ENCODE measurements at regions not wholly inside any gene's neighbourhood (a gene's known extent, or its start where the extent isn't known, plus 50 kb on each side); places are given as distances from the start of the nearest gene placed in this dataset.

- CTCF ChIA-PET (ENCODE audit: low intra/inter-chr PET ratio, low total read pairs): no interaction called here
- no peak overlapping the region for H3K4me3 ChIP-seq (replicated peaks in 1 of 3; ENCODE audit: insufficient read depth in 1 of 3, low read depth in 2 of 3, low read length in 3 of 3)
- no peak overlapping the region for H3K4me2 ChIP-seq (ENCODE audit: low read depth, low read length)
- no peaks in the 10 kb centered on the region for H3K9me3 ChIP-seq (ENCODE audit: low read length)
- no peak overlapping the region for H2AFZ ChIP-seq (ENCODE audit: low read length)
- POLR2A ChIA-PET: no interaction called here
- BruUV-seq (replicated peaks): no TSS peak
- in situ Hi-C loops (cut with HindIII; ENCODE audit: extremely low pct_ligation_motif_present, low pct_unique_long_range_greater_than_20kb) (no loop called here), intact Hi-C loops (cut with micrococcal nuclease; ENCODE audit: unreplicated experiment) (no loop called here)
- DNase-seq (ENCODE audit: low spot score): no peak
- 69% methylated on average over 1 of the region's 3 CpGs for WGBS (ENCODE audit: low lambda C conversion rate)
- FAIRE-seq: no peak
- no peaks in the 10 kb centered on the region for H3K27me3 ChIP-seq (ENCODE audit: control insufficient read depth in 1 of 2, insufficient read depth in 2 of 2, low read length in 2 of 2)
- no peak overlapping the region for H3K9ac ChIP-seq (ENCODE audit: insufficient read depth, low read depth, low read length)
- no peak for ATAC-seq
- H3K4me1 ChIP-seq (ENCODE audit: insufficient read depth, low read length): no peaks in the 10 kb centered on the region
- no peaks in the 10 kb centered on the region for H4K20me1 ChIP-seq (ENCODE audit: insufficient read depth, low read length)
- no peaks in the 10 kb centered on the region for H3K79me2 ChIP-seq (ENCODE audit: insufficient read depth, low read length)
- no peaks in the 10 kb centered on the region for H3K36me3 ChIP-seq (replicated peaks in 1 of 2; ENCODE audit: control insufficient read depth in 1 of 2, insufficient read depth in 2 of 2, low read length in 2 of 2)
- no peak overlapping the region for H3K27ac ChIP-seq (ENCODE audit: extremely low read length, insufficient read depth, low read length)
- no peak for TF ChIP-seq KAT8 (CRISPR knock-in tag; IDR thresholded peaks at IDR 0.05)
- no peak for TF ChIP-seq CEBPB (IDR thresholded peaks at IDR 0.05; ENCODE audit: borderline replicate concordance, low read depth, low read length)
- no peak for TF ChIP-seq ZNF124 (CRISPR knock-in tag; IDR thresholded peaks at IDR 0.05)
- no peak for TF ChIP-seq ZNF773 (CRISPR knock-in tag; IDR thresholded peaks at IDR 0.05; ENCODE audit: borderline replicate concordance)
- no peak for TF ChIP-seq SPEN (CRISPR knock-in tag; IDR thresholded peaks at IDR 0.05; ENCODE audit: low read depth)
- TF ChIP-seq GABPA (IDR thresholded peaks at IDR 0.05; ENCODE audit: low read depth, low read length): no peak
- TF ChIP-seq GABPA (CRISPR knock-in tag; IDR thresholded peaks at IDR 0.05; ENCODE audit: low read depth): no peak
- TF ChIP-seq ZNF891 (CRISPR knock-in tag; IDR thresholded peaks at IDR 0.05): no peak
- no peak for TF ChIP-seq MAF1 (CRISPR knock-in tag; IDR thresholded peaks at IDR 0.05; ENCODE audit: borderline replicate concordance)
- TF ChIP-seq ELK4 (CRISPR knock-in tag; IDR thresholded peaks at IDR 0.05; ENCODE audit: borderline replicate concordance): no peak
- no peak for TF ChIP-seq ZFYVE20 (CRISPR knock-in tag; IDR thresholded peaks at IDR 0.05; ENCODE audit: borderline replicate concordance, low read depth)
- no peak for TF ChIP-seq MED13 (CRISPR knock-in tag; IDR thresholded peaks at IDR 0.05)
- no peak for TF ChIP-seq NFKB2 (CRISPR knock-in tag; IDR thresholded peaks at IDR 0.05; ENCODE audit: borderline replicate concordance)
- TF ChIP-seq ZNF563 (CRISPR knock-in tag; IDR thresholded peaks at IDR 0.05): no peak
- TF ChIP-seq FOXC1 (CRISPR knock-in tag; IDR thresholded peaks at IDR 0.05; ENCODE audit: borderline replicate concordance): no peak
- TF ChIP-seq ZFP91 (CRISPR knock-in tag; IDR thresholded peaks at IDR 0.05; ENCODE audit: borderline replicate concordance): no peak
- TF ChIP-seq ZNF224 (CRISPR knock-in tag; IDR thresholded peaks at IDR 0.05): no peak
These were observed 574.4 kb upstream of the KLF12 start for GRCh38 chr13:74708629-74709028.
